GM12864 (cell line): ENCODE measurements at regions not wholly inside any gene's neighbourhood (a gene's known extent, or its start where the extent isn't known, plus 50 kb on each side); places are given as distances from the start of the nearest gene placed in this dataset.

ENCODE experiments used
- DNase-seq: peaks from one replicate; pipeline ENCODE4 v3.0.0-alpha.2; 2011; ENCODE audit warnings: low read depth
- H3K4me3 ChIP-seq: 2 replicates; pipeline ENCODE4 v1.5.1; 2011; ENCODE audit warnings: mild to moderate bottlenecking, low read depth, low read length, control low read depth
- CTCF ChIP-seq: IDR thresholded peaks from 2 replicates; pipeline ENCODE4 v1.5.1; 2011; ENCODE audit warnings: low read depth, mild to moderate bottlenecking, moderate library complexity, low read length, control low read depth, inconsistent platforms; ENCODE audit errors: missing control alignments

- H3K4me3 ChIP-seq: no peak overlapping the region
- DNase-seq: no peak
- TF ChIP-seq CTCF: no peak
Observed at GRCh38 chr12:115422845-115423545, 739.0 kb upstream of the TBX3 start.

- no peak overlapping the region for H3K4me3 ChIP-seq
- no peak for DNase-seq
- TF ChIP-seq CTCF: no peak
Observed at GRCh38 chr12:115421796-115422709, 738.1 kb upstream of the TBX3 start.

- no peak for DNase-seq
- no peak for TF ChIP-seq CTCF
Observed at GRCh38 chr12:115421350-115421749, 737.4 kb upstream of the TBX3 start.

GRCh38 chr12:115419145-115419646 lies 735.2 kb upstream of the TBX3 start:
- H3K4me3 ChIP-seq: no peak overlapping the region
- no peak for DNase-seq
- no peak for TF ChIP-seq CTCF

More at GRCh38 chr12:115421350-115421749, 737.4 kb upstream of the TBX3 start:
- H3K4me3 ChIP-seq: no peak overlapping the region

- DNase-seq: no peak
- no peak overlapping the region for H3K4me3 ChIP-seq
- no peak for TF ChIP-seq CTCF
Observed at GRCh38 chr12:115417610-115418009, 733.6 kb upstream of the TBX3 start.

- no peak overlapping the region for H3K4me3 ChIP-seq
- TF ChIP-seq CTCF: no peak
- no peak for DNase-seq
Observed at GRCh38 chr12:115416869-115417268, 732.9 kb upstream of the TBX3 start.
